Upper lobe of left lung (tissue), 4 donors: ENCODE measurements at regions not wholly inside any gene's neighbourhood (a gene's known extent, or its start where the extent isn't known, plus 50 kb on each side); places are given as distances from the start of the nearest gene placed in this dataset.

ENCODE experiments used
- CTCF ChIP-seq, 6 experiments: fragments of 450-650 bp in 4 of 6; fragments of 200-600 bp in 2 of 6; sonication (generic) in 2 of 6; IDR thresholded peaks; one replicate each; pipeline ENCODE4 v1.5.1; 2016 to 2019; ENCODE audit warnings: antibody characterized with exemption in 6 of 6
- EP300 ChIP-seq, 4 donors: sonication (generic); formaldehyde crosslinking; IDR thresholded peaks; one replicate each; pipeline ENCODE4 v1.5.1; 2017; ENCODE audit warnings: antibody characterized with exemption in 4 of 4, control low read depth in 2 of 4
- POLR2A ChIP-seq, 4 donors: fragments of 450-650 bp; IDR thresholded peaks; one replicate each; pipeline ENCODE4 v1.5.1; 2016 to 2017; ENCODE audit warnings: antibody characterized with exemption in 4 of 4, mild to moderate bottlenecking in 2 of 4

GRCh38 chr12:131454418-131455217 lies 256.3 kb upstream of the SFSWAP start:
- TF ChIP-seq CTCF (IDR thresholded peaks at IDR 0.05) (peak; percentile 39 to 78 (median 67)), POLR2A (IDR thresholded peaks at IDR 0.05) (no peak), EP300 (IDR thresholded peaks at IDR 0.05) (no peak)
